K562 (cell line): ENCODE measurements at regions not wholly inside any gene's neighbourhood (a gene's known extent, or its start where the extent isn't known, plus 50 kb on each side); places are given as distances from the start of the nearest gene placed in this dataset.

Experiments
- ARNT ChIP-seq, 2 experiments: fragments of 450-650 bp; IDR thresholded peaks; 2 replicates each; pipeline ENCODE4 v1.6.1; 2016; ENCODE audit warnings: mild to moderate bottlenecking in 1 of 2
- BCL6 ChIP-seq: fragments of 250-450 bp; sonication (Bioruptor Pico); IDR thresholded peaks from 2 replicates; pipeline ENCODE4 v1.4.0; 2020
- BRD9 ChIP-seq: fragments of 450-650 bp; IDR thresholded peaks from 2 replicates; pipeline ENCODE4 v1.6.1; 2018; ENCODE audit warnings: low read depth; ENCODE audit not compliant: partially characterized antibody
- CHD4 ChIP-seq: fragments of 200-600 bp; sonication (generic); IDR thresholded peaks from 3 replicates; pipeline ENCODE4 v1.6.1; 2012; ENCODE audit warnings: low read depth, mild to moderate bottlenecking, mixed read lengths, low read length, inconsistent platforms; ENCODE audit not compliant: insufficient read depth, insufficient replicate concordance, poor library complexity, severe bottlenecking
- MXD1 ChIP-seq: fragments of 250-450 bp; sonication (Bioruptor Pico); IDR thresholded peaks from 2 replicates; pipeline ENCODE4 v1.8.0; 2021; ENCODE audit warnings: borderline replicate concordance, mild to moderate bottlenecking, moderate library complexity; ENCODE audit not compliant: poor library complexity, severe bottlenecking
- NFATC3 ChIP-seq: fragments of 450-650 bp; IDR thresholded peaks from 2 replicates; pipeline ENCODE4 v1.6.1; 2017; ENCODE audit warnings: mild to moderate bottlenecking
- SRF ChIP-seq, 2 experiments: fragments of 250-450, 450-650 bp in 1 of 2; sonication (Bioruptor Pico) in 1 of 2; sonication (generic) in 1 of 2; formaldehyde crosslinking; IDR thresholded peaks; 2 replicates each; pipeline versions ENCODE4 v1.5.0 to v1.5.1; 2020 to 2022; ENCODE audit warnings: mild to moderate bottlenecking in 1 of 2, missing genetic modification reagents in 1 of 2
- THAP12 ChIP-seq: fragments of 250-450 bp; sonication (Bioruptor Pico); IDR thresholded peaks from 2 replicates; pipeline ENCODE4 v1.9.0; 2021; ENCODE audit warnings: mild to moderate bottlenecking, inconsistent platforms
- TOE1 ChIP-seq, 2 experiments: fragments of 450-650 bp in 1 of 2; sonication (generic) in 1 of 2; formaldehyde crosslinking in 1 of 2; IDR thresholded peaks; 2 replicates each; pipeline versions ENCODE4 v1.7.1 to v1.8.0; 2016 to 2022; ENCODE audit warnings: borderline replicate concordance in 2 of 2, mild to moderate bottlenecking in 2 of 2, antibody characterized with exemption in 1 of 2, inconsistent platforms in 1 of 2, low read depth in 1 of 2, missing genetic modification reagents in 1 of 2, moderate library complexity in 1 of 2
- TRIM28 ChIP-seq: fragments of 450-650 bp; IDR thresholded peaks from 2 replicates; pipeline ENCODE4 v1.6.1; 2017
- TF ChIP-seq, protein P1 (sequence below): fragments of 250-450 bp; sonication (Bioruptor Pico); IDR thresholded peaks from 2 replicates; pipeline ENCODE4 v1.8.0; 2022; ENCODE audit warnings: inconsistent platforms
- TF ChIP-seq, protein P2 (sequence below): fragments of 450-650 bp; formaldehyde crosslinking; IDR thresholded peaks from 2 replicates; pipeline ENCODE4 v1.4.0; 2020; ENCODE audit warnings: mild to moderate bottlenecking, moderate library complexity
- TF ChIP-seq, protein P3 (sequence below): sonication (generic); formaldehyde crosslinking; IDR thresholded peaks from 2 replicates; pipeline ENCODE4 v1.8.1; 2023; ENCODE audit warnings: mild to moderate bottlenecking, missing genetic modification reagents
- TF ChIP-seq, protein P4 (sequence below): fragments of 450-650 bp; IDR thresholded peaks from 2 replicates; pipeline ENCODE4 v1.6.1; 2016; ENCODE audit warnings: missing biosample characterization, missing genetic modification characterization

DNA sequence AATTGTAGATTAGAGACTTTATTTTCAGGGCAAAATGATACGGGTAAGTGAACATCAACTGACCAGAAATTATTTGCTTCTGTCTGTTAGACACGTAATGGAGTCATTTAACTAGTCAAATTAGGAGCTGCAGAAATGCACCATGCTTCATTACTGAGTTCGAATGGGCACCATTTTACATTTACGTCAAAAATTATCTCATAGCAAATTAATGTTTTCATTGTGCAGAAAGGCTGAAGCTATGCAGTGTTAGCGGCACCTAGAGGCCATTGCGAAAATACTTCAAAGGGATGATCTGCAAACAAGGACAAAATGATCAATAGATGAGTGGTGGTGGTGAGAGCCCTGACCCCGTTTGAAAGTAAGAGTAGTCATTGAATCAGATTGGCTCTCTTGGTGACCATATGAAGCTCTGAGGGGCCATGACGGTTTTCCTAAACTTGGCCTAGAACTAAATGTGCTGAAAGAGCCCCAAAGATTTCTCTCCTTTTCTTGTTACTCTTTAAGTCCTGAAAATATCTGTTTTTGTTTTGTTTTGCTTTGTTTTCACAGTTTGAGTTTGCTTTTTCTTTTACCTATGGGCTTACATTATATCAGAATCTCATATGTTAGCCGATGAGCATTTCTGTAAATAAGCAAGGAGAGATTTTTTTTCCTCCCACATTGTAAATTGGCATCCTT, 277.9 kb downstream of the ZNF536 start (continued):
- TF ChIP-seq, protein P1, sequence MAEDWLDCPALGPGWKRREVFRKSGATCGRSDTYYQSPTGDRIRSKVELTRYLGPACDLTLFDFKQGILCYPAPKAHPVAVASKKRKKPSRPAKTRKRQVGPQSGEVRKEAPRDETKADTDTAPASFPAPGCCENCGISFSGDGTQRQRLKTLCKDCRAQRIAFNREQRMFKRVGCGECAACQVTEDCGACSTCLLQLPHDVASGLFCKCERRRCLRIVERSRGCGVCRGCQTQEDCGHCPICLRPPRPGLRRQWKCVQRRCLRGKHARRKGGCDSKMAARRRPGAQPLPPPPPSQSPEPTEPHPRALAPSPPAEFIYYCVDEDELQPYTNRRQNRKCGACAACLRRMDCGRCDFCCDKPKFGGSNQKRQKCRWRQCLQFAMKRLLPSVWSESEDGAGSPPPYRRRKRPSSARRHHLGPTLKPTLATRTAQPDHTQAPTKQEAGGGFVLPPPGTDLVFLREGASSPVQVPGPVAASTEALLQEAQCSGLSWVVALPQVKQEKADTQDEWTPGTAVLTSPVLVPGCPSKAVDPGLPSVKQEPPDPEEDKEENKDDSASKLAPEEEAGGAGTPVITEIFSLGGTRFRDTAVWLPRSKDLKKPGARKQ: no peak
- TF ChIP-seq ARNT (IDR thresholded peaks at IDR 0.05) (no peak), BRD9 (no peak), NFATC3 (no peak), CHD4 (no peak), SRF (CRISPR knock-in tag; IDR thresholded peaks at IDR 0.05) (no peak), THAP12 (CRISPR knock-in tag) (no peak), BCL6 (no peak), MXD1 (CRISPR knock-in tag) (no peak), TRIM28 (no peak), TOE1 (IDR thresholded peaks at IDR 0.05; ENCODE audit: borderline replicate concordance) (no peak), TOE1 (CRISPR knock-in tag; IDR thresholded peaks at IDR 0.05; ENCODE audit: borderline replicate concordance, low read depth) (no peak)
- TF ChIP-seq, protein P2, sequence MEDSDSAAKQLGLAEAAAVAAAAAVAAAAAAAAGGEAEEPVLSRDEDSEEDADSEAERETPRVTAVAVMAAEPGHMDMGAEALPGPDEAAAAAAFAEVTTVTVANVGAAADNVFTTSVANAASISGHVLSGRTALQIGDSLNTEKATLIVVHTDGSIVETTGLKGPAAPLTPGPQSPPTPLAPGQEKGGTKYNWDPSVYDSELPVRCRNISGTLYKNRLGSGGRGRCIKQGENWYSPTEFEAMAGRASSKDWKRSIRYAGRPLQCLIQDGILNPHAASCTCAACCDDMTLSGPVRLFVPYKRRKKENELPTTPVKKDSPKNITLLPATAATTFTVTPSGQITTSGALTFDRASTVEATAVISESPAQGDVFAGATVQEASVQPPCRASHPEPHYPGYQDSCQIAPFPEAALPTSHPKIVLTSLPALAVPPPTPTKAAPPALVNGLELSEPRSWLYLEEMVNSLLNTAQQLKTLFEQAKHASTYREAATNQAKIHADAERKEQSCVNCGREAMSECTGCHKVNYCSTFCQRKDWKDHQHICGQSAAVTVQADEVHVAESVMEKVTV (CRISPR knock-in tag): peak; percentile 46; the same call in 1 of the 2 replicates
- TF ChIP-seq, protein P3, sequence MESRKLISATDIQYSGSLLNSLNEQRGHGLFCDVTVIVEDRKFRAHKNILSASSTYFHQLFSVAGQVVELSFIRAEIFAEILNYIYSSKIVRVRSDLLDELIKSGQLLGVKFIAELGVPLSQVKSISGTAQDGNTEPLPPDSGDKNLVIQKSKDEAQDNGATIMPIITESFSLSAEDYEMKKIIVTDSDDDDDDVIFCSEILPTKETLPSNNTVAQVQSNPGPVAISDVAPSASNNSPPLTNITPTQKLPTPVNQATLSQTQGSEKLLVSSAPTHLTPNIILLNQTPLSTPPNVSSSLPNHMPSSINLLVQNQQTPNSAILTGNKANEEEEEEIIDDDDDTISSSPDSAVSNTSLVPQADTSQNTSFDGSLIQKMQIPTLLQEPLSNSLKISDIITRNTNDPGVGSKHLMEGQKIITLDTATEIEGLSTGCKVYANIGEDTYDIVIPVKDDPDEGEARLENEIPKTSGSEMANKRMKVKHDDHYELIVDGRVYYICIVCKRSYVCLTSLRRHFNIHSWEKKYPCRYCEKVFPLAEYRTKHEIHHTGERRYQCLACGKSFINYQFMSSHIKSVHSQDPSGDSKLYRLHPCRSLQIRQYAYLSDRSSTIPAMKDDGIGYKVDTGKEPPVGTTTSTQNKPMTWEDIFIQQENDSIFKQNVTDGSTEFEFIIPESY (CRISPR knock-in tag): no peak
- TF ChIP-seq, protein P4, sequence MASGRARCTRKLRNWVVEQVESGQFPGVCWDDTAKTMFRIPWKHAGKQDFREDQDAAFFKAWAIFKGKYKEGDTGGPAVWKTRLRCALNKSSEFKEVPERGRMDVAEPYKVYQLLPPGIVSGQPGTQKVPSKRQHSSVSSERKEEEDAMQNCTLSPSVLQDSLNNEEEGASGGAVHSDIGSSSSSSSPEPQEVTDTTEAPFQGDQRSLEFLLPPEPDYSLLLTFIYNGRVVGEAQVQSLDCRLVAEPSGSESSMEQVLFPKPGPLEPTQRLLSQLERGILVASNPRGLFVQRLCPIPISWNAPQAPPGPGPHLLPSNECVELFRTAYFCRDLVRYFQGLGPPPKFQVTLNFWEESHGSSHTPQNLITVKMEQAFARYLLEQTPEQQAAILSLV (tag): no peak
